Mesothelial cell of epicardium (in vitro differentiated cells): ENCODE measurements at regions not wholly inside any gene's neighbourhood (a gene's known extent, or its start where the extent isn't known, plus 50 kb on each side); places are given as distances from the start of the nearest gene placed in this dataset.

ENCODE experiments used
- DNase-seq, 2 experiments: peaks; one replicate each; pipeline ENCODE4 v3.0.0; 2021; ENCODE audit warnings: low spot score in 2 of 2; ENCODE audit not compliant: unreplicated experiment in 2 of 2
- H3K27ac Mint-ChIP-seq: 2 replicates; pipeline ENCODE4 v1.8.0; 2021; ENCODE audit warnings: mixed read lengths
- H3K27me3 Mint-ChIP-seq: 2 replicates; pipeline ENCODE4 v1.8.0; 2021; ENCODE audit warnings: low read depth, mixed read lengths
- H3K36me3 Mint-ChIP-seq: 2 replicates; pipeline ENCODE4 v1.8.0; 2021; ENCODE audit warnings: mixed read lengths
- H3K4me1 Mint-ChIP-seq: 2 replicates; pipeline ENCODE4 v1.8.0; 2021; ENCODE audit warnings: mixed read lengths
- H3K4me3 Mint-ChIP-seq: 2 replicates; pipeline ENCODE4 v1.8.0; 2021; ENCODE audit warnings: mild to moderate bottlenecking, moderate library complexity, mixed read lengths
- H3K9me3 Mint-ChIP-seq: 2 replicates; pipeline ENCODE4 v1.8.0; 2021; ENCODE audit warnings: mixed read lengths
- TF ChIP-seq, protein P1 (sequence below): fragments of 200-600 bp; sonication (generic); IDR thresholded peaks from one replicate; pipeline ENCODE4 v1.5.0; 2021; ENCODE audit warnings: antibody characterized with exemption; ENCODE audit not compliant: unreplicated experiment

DNA sequence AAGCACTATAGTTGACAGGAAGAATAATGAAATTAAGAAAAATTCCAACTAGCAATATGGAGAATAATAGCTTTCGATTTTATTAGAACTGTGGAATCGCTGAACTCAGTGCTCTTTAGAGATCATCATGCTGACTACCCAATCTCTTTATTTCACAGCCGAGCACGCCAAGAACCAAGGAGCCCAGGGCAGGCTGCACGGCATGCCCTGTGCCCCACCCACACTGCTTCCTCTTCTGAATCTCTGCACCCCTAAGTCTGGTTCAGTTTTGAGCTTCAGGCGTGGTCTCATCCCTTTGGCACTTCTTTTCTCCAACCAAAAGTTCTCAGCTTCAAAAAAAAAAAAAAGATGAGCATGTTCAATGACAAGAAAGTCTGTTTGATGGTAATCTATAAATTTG, 92.4 kb upstream of the ZNF800 start:
- TF ChIP-seq, protein P1, sequence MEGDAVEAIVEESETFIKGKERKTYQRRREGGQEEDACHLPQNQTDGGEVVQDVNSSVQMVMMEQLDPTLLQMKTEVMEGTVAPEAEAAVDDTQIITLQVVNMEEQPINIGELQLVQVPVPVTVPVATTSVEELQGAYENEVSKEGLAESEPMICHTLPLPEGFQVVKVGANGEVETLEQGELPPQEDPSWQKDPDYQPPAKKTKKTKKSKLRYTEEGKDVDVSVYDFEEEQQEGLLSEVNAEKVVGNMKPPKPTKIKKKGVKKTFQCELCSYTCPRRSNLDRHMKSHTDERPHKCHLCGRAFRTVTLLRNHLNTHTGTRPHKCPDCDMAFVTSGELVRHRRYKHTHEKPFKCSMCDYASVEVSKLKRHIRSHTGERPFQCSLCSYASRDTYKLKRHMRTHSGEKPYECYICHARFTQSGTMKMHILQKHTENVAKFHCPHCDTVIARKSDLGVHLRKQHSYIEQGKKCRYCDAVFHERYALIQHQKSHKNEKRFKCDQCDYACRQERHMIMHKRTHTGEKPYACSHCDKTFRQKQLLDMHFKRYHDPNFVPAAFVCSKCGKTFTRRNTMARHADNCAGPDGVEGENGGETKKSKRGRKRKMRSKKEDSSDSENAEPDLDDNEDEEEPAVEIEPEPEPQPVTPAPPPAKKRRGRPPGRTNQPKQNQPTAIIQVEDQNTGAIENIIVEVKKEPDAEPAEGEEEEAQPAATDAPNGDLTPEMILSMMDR = no peak
- Mint-ChIP-seq H3K27me3 (peaks cover 35% of the 10 kb centered on the region), H3K4me1 (no peaks in the 10 kb centered on the region), H3K4me3 (no peak overlapping the region), H3K9me3 (no peaks in the 10 kb centered on the region), H3K36me3 (no peaks in the 10 kb centered on the region), H3K27ac (no peak overlapping the region)
- DNase-seq = no peak

DNA sequence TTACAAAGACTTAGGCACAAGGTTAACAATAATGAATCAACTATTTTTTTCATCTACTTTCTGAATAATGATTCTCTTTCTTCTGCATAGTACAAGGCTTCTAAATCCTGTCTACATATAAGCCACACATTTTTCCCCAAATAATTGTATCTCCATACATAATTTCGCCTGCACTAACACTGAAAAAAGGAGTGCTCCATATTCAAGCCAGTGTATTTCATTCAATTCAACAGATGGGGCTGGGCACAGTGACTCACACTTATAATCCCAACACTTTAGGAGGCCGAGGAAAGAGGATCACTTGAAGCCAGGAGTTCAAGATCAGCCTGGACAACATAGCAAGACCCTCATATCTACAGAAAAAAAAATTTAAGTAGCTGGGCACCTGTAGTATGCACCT, 86.0 kb upstream of the ZNF800 start:
- no peak for DNase-seq
- no peaks in the 10 kb centered on the region for H3K4me1 Mint-ChIP-seq
- H3K9me3 Mint-ChIP-seq = no peaks in the 10 kb centered on the region
- no peak overlapping the region for H3K27ac Mint-ChIP-seq
- no peak overlapping the region for H3K4me3 Mint-ChIP-seq
- peaks cover 31% of the 10 kb centered on the region for H3K27me3 Mint-ChIP-seq
- TF ChIP-seq, protein P1 = no peak
- H3K36me3 Mint-ChIP-seq = no peaks in the 10 kb centered on the region

DNA sequence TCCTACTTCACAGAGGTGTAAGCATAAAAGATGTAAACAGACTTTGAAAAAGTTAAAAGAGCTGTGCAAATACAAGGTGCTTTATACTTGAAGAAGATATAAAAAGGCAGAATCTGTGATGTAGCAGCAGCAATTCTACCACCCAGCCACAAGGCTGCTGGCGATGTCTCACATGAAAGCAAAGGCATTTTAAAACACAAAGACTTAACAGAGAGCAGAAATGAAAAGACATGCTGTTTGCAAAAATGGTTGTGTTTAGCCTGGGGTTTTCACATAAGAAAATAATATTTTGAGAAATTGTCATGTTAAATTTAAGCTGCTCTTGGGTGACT, 85.5 kb upstream of the ZNF800 start:
- no peak for DNase-seq
- no peak overlapping the region for H3K27ac Mint-ChIP-seq
- peaks cover 36% of the 10 kb centered on the region for H3K27me3 Mint-ChIP-seq
- TF ChIP-seq, protein P1 = no peak
- H3K4me1 Mint-ChIP-seq = no peaks in the 10 kb centered on the region
- H3K9me3 Mint-ChIP-seq = no peaks in the 10 kb centered on the region
- H3K36me3 Mint-ChIP-seq = no peaks in the 10 kb centered on the region
- H3K4me3 Mint-ChIP-seq = no peak overlapping the region

DNA sequence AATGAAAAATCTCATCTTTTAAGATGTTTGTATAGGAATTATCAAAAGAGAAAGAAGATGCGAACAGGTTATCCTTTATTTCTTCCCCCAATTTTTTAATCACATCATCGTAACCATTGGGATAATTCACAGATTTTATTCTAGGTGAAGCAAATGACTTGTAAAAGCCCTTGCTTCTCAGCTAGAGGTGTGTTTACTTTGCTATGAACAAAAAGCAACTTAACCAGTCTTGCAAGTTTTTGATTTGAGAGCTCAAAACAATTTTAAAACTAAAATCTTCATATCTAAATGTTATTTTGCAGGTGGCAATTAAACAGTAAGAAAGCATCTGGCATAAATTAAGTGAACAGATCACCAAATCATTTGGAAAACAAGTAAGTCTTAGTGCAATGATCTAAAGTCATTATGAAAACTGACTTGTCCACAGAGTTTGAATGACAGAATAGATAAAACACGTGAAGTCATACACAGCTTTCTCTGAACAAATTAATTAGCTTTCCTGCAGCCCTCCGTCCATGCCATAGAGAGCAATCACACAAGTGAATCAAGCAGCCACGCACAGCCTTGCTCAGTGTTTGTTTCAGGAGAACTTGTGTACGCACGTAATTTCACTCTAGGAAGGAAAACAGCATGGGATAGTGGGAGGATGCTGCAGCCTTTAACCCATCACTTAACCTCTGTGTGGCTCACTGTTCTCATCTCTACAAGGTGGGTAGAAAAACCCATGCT, 85.0 kb upstream of the ZNF800 start:
- no peaks in the 10 kb centered on the region for H3K4me1 Mint-ChIP-seq
- no peaks in the 10 kb centered on the region for H3K36me3 Mint-ChIP-seq
- no peak for DNase-seq
- H3K27ac Mint-ChIP-seq = no peak overlapping the region
- TF ChIP-seq, protein P1 = no peak
- H3K9me3 Mint-ChIP-seq = no peaks in the 10 kb centered on the region
- peaks cover 36% of the 10 kb centered on the region for H3K27me3 Mint-ChIP-seq
- no peak overlapping the region for H3K4me3 Mint-ChIP-seq

DNA sequence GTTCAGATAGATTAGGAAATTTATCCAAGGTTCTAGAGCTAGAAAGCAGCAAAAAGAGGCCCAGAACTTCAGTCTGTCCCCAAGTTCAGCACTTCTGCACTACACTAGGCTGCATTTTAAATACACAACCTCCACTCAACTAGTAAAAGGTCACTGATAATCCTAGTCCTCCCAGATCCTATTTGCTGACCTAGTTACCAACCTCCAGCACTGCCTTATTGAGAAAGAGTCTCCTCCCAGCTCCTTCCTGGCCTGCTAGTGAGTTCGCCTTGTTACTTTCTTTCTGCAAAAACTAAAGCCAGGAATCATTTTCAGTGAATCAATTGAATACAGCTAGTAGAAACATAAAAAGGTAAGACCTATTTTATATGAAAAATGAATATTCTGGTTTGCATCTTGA, 84.1 kb upstream of the ZNF800 start:
- no peaks in the 10 kb centered on the region for H3K36me3 Mint-ChIP-seq
- no peak for DNase-seq
- H3K9me3 Mint-ChIP-seq = no peaks in the 10 kb centered on the region
- H3K27me3 Mint-ChIP-seq = peaks cover 33% of the 10 kb centered on the region
- no peak overlapping the region for H3K27ac Mint-ChIP-seq
- H3K4me3 Mint-ChIP-seq = no peak overlapping the region
- H3K4me1 Mint-ChIP-seq = no peaks in the 10 kb centered on the region
- TF ChIP-seq, protein P1 = no peak

DNA sequence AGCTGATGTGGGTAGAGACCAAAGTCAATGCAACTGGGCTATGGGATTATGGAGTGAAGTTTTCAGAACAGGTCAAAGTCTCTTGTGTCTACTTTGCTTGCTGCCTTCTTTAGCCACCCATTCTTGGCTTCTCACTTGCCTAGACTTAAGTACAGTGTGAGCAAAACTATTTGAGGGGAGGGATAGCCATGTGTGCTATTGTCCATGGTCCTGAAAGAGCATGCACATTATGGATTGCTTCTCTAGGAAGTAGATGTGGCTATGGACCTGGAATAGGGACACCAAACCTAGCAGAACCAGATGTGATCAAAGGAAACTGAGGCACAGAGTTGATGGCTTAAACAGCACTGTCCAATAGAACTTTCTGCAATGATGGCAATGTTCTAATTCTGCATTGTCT, 81.9 kb upstream of the ZNF800 start:
- DNase-seq = no peak
- Mint-ChIP-seq H3K36me3 (no peaks in the 10 kb centered on the region), H3K27me3 (peaks cover 36% of the 10 kb centered on the region), H3K9me3 (no peaks in the 10 kb centered on the region), H3K4me1 (no peaks in the 10 kb centered on the region), H3K4me3 (no peak overlapping the region), H3K27ac (no peak overlapping the region)
- TF ChIP-seq, protein P1 = no peak
